Ovary (tissue), 3 donors: ENCODE measurements at regions not wholly inside any gene's neighbourhood (a gene's known extent, or its start where the extent isn't known, plus 50 kb on each side); places are given as distances from the start of the nearest gene placed in this dataset.

Experiments
- EP300 ChIP-seq: sonication (generic); formaldehyde crosslinking; IDR thresholded peaks from one replicate; pipeline ENCODE4 v1.6.1; 2017; ENCODE audit warnings: antibody characterized with exemption
- POLR2A ChIP-seq: fragments of 450-650 bp; IDR thresholded peaks from one replicate; pipeline ENCODE4 v1.6.1; 2017; ENCODE audit warnings: antibody characterized with exemption, mild to moderate bottlenecking, moderate library complexity
- TF ChIP-seq, protein P1 (sequence below), 3 donors: fragments of 450-650 bp in 2 of 3; fragments of 200-600 bp in 1 of 3; IDR thresholded peaks; one replicate each; pipeline versions ENCODE4 v1.5.1 to v1.8.0; 2016 to 2022; ENCODE audit warnings: antibody characterized with exemption in 3 of 3, mild to moderate bottlenecking in 1 of 3
- donor health status: DM: no; HTN: no; CAD: no.

DNA sequence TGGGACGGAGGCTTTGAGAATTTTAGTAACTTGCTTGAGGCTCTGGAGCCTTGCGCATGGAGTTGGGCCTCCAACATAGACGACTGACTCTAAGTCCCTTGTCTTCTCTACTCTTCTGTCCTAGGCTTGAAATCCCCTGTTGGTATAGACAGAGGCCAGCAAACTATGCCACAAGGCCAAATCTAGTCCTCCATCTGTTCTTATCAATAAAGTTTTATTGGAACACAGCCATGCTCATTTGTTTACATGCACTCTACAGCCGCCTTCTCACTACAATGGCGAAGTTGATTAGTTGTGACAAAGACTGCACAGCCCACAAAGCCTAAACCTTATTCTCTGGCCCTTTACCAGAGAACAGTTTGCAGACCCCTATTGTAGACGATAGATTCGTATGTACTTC lies 174.1 kb upstream of the ZFP64 start:
- TF ChIP-seq, protein P1, sequence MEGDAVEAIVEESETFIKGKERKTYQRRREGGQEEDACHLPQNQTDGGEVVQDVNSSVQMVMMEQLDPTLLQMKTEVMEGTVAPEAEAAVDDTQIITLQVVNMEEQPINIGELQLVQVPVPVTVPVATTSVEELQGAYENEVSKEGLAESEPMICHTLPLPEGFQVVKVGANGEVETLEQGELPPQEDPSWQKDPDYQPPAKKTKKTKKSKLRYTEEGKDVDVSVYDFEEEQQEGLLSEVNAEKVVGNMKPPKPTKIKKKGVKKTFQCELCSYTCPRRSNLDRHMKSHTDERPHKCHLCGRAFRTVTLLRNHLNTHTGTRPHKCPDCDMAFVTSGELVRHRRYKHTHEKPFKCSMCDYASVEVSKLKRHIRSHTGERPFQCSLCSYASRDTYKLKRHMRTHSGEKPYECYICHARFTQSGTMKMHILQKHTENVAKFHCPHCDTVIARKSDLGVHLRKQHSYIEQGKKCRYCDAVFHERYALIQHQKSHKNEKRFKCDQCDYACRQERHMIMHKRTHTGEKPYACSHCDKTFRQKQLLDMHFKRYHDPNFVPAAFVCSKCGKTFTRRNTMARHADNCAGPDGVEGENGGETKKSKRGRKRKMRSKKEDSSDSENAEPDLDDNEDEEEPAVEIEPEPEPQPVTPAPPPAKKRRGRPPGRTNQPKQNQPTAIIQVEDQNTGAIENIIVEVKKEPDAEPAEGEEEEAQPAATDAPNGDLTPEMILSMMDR (IDR thresholded peaks at IDR 0.05) = no peak
- TF ChIP-seq POLR2A (no peak), EP300 (no peak)
